HG03280 (cell line): ENCODE measurements at regions not wholly inside any gene's neighbourhood (a gene's known extent, or its start where the extent isn't known, plus 50 kb on each side); places are given as distances from the start of the nearest gene placed in this dataset.
"Not testable (repeated sequence)": the region's sequence is repeated elsewhere in the genome, so short reads cannot be mapped to it uniquely, and the experiment has no call there.

Experiments
- ATAC-seq: cut with Tn5 transposase; IDR thresholded peaks from one replicate; pipeline ENCODE4 v1.9.1; 2021; ENCODE audit warnings: mild to moderate bottlenecking, moderate library complexity; ENCODE audit not compliant: unreplicated experiment

DNA sequence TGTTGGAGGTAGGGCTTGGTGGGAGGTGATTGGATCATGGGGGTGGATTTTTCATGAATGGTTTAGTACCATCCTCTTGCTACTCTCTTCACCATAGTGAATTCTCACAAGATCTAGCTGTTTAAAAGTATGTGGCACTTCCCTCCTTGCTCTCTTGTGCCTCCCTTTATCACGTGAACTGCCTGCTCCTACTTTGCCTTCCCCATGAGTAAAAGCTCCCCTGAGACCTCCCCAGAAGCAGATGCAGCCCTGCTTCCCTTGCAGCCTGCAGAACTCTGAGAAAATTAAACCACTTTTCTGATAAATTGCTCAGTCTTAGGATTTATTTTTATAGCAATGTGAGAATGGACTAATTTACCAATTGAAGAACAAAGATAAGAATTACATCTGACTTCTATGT, 223.1 kb downstream of the RNF144A start:
- ATAC-seq = no peak

DNA sequence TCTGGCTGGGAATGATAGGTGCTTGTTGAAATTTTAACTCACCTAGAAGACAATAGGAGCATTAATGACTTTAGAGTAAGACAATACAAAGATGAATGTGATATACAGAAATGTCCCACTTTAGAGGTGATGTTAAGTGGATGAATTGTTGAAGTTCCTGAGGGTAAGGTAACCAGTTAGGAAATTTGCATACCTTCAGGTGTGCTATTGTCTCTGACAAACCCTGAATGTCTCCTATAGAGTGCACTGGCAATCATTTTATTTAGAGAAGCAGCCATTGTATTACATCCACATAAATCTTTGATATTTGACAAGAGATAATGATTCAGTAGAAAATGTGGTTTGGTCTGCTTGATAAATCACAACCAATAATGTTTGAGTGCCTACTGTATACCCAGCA, 228.5 kb downstream of the RNF144A start:
- ATAC-seq = no peak

DNA sequence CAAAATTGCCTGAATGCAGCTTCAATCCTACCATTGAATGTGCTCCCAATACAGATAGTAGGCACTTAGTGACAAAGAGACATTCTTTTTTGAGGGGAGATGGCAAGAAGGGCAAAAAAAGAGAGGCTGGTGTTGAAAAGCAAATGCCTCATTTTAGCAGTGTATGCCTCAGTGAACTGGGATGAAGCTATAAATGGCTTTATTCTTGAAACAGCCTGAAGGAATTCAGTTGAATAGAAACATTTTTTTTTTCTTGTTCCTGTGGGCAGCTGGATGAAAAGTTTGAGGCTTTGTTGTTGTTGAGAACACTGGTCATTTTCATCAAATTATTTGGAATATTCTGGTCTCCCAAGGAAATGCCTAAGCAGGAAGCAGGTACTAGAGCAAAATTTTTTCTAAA, 228.9 kb downstream of the RNF144A start:
- no peak for ATAC-seq

DNA sequence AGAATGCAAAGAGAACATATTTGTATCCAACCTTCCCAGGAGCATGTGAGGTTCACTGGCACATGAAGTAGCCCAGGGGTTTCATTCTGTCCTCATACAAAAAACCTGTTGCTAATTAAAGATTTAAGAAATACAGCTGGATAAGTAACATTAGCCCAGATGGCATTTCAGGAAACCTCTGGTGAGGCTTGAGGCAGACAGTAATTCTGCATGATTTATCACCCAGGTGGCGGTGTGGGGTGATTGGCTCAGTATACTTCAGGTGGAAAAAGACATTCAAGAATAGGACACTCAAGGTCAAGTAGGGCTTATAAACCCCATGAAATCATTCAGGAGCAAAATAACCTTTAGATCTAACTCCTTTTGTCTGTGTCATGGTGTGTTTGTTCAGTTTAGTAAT, 237.4 kb downstream of the RNF144A start:
- ATAC-seq = no peak

DNA sequence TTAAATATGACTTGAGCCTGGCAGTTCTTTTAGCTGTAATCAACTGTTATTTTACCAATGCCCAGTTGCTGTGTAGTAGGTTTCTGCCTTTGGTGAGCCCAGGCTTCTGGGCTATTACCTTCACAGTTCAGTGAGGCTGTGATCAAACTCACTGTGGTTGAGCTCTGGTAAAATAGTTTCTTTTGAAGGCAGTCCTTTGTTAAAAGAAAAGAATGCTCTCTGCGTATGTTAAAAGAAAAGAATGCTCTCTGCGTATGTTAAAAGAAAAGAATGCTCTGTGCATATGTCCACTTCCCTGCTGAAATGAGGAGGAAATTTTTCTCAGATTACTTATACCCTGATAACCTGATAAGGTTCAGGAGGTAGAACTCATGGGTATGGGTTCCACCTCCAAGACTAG, 244.3 kb downstream of the RNF144A start:
- ATAC-seq = no peak

DNA sequence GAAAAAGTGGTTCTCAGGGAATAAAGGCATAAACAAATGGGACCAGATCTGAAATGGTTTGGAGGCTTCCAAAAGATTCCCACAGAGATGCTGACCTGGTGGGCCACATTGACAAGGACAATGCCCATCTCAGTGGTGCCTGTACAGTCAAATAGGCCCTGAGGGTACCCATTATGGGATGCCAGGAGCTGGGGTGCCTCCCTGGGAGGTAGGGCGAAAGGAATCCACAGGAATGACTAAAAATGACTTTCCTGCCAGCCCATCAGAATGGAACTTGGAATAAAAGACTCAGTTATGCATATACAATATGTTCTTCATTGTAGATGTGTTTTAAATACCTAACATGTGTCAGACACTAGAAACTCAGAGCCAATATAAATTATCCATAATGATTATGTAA, 248.5 kb downstream of the RNF144A start:
- ATAC-seq = no peak

DNA sequence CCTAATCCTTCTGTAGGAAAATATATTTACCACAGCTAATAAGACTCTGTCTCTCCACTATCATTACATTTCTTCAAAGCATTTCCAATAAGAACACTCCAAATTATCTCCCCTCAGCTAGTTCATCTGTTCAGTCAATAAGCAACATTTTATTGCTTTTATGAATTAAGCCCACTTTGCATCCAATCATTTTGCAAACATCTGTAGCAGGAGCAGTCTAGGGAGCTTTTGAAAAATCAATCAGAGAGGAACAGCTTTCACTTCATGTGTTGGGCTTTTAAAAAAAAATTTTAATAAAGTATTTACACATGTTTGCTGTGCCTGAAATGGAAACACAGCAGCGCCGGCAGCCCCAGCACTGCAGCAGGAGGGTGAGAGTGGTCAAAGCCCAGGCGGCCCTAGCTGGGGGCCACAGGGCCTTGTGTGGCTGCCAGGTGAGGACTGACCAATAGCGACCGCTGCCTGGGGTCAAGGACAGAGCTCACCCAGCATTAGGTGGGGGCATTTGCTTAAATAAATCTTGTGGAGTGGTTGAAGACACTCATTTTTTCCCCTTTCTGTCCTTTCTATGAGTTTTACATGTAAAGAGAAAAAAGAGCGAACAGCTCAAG, 250.7 kb downstream of the RNF144A start:
- ATAC-seq = no peak

DNA sequence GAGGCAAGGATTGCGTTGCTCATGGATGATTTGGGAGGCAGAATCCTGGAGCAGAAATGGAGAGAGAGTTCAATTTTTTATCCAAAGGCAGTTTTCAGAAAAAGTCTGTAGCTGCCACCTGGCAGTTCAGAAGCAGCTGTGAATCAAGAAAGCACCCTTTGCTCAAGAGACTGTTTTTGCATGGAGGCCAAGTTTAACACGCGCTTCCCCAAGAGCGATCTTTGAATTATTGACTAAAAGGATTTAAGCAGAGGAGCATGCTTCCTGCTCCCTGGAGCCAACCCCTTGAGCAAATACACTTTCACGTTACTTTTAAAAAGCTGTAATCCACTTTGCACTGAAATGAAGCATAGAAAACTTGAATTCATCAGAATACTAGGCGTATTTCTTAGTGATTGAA, 252.4 kb downstream of the RNF144A start:
- ATAC-seq = no peak

DNA sequence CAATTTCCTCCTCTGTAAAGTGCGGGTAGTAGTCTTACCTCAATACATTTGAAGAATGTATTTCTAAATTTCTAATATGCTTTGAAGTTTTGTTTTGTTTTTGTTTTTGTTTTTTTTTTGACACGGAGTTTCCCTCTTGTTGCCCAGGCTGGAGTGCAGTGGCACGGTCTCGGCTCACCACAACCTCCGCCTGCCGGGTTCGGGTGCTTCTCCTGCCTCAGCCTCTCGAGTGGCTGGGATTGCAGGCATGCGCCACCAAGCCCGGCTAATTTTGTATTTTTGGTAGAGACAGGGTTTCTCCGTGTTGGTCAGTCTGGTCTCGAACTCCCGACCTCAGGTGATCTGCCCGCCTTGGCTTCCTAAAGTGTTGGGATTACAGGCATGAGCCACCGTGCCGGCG, 261.8 kb downstream of the RNF144A start:
- not testable (repeated sequence) for ATAC-seq

DNA sequence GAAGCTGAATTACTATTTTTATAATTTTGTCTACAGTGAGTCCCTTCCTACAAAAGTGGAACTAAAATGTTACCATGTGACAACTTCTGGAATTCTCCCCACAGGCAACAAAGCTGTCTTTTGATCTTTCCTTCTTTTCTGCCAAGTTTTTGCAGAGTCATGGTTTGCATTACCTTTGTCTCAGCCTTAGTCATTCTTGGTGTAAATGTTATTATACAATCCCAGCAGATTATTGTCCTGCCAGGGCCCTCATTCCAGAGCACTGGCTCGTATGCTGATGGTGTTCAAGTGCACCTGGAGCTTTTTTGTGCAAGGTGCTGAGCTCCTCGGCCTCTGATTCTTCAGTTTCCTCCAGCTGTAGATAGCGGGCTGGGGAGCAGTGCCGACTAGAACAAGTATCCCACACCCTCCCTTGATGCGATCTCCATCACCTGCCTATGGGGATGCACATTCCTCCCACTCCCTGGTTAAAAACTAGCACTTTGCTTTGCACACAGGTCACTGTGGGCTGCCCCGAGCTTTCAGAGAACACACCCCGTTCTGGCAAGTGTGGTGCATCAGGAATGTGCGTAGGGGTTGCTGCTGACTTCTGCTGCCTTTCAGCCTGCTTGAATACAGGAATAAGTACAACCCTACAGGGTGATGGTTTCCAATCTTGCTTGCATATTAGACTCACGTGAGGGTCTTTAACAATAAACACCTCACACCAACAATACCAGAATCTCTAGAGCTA, 263.6 kb downstream of the RNF144A start:
- no peak for ATAC-seq

DNA sequence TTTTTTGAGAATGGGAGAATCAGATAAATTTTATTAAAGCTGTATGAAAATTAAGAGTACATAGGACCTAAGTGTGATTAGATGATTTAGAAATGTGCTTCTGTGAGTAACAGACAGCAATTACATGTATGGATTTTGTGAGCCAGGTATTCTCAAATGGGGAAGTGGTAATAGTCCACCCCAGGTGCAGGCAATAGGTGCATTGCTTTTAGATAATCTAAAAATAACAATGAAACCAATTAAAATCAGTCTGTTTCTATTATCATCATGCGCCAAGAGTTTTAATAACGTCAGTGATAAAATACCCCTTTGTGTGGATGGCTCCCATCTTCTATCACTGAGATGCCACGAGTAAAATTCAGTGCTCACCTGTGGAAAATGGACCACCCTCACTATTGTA, 265.3 kb downstream of the RNF144A start:
- ATAC-seq = no peak

DNA sequence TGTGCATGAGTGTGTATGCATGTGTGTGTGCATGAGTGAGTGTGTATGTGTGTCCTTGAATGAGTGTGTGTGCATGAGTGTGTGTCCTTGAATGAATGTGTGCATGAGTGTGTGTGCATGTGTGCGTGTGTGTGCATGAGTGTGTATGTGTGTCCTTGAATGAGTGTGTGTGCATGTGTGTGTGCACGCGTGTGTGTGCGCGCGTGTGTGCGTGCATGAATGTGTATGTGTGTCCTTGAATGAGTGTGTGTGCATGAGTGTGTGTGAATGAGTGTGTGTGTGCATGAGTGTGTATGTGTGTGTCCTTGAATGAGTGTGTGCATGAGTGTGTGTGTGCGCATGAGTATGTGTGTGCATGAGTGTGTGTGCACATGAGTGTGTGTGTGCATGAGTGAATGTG, 271.9 kb downstream of the RNF144A start:
- ATAC-seq = no peak

DNA sequence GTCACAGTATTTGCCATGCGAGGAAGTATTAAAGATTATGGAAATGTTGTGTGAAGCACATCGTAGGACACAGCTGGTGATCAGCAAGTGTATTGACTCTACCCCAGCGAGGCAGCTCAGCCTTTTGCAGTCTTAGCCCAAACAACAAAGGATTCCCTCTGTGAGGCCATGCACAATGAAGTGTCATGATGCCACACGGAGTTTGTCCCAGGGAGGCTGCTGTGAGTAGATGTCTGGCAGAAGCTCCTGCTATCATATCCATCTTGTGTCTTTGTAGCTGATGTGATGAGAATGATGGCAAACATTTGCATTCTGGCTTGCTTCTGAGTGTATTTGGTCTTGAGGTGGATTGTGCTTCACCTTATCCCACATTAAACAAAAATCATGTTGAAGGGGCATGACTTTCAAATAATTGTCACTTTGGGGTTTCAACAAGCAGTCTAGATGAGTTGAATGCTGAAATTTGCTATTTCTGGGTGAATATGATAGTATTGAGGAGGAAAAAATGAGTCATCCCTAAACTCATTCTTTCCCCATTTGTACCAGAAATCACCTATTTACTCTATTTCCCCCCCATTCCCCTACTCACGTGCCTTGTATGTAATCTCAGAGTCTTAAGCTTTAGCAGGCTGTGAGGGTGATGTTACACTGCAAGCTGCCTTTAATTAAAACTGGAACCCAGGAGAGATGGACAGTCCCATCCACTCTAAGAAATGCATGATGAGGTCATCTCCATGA, 273.5 kb downstream of the RNF144A start:
- no peak for ATAC-seq

DNA sequence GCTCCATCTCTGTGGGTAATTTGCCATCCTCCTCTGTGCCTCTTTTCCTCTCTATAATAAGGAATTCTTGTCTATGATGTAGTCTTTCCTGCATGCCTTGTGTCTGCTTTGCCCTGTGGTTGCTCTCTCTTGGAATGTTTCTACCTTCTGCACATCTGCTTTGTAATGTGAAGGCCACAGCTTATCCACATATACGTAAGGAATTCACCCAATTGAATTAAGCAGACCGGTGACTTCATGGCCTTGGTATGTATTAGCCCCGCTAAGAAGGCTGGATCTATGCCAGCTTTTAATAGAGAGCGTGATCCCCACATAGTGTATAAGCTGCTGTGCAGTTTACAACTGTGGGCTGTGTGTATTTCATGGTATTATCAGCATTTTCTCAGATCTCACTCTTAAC, 274.7 kb downstream of the RNF144A start:
- no peak for ATAC-seq

DNA sequence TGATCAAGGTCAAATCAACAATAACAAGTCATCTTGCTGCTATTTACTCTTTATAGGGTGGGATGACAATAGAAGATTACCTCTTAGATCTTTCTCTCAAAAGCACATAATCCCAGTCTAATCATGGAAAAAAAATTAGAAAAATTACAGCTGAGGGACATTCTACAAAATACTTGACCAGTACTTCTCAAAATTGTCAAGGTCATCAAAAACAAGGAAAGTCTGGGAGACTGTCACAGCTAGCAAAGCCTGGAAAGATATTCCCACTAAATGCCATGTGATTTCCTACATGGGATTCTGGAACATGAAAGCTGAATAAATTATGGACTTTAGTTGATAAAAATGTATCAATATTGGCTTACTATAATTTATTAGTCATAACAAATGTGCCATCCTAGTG, 276.2 kb downstream of the RNF144A start:
- ATAC-seq = no peak

DNA sequence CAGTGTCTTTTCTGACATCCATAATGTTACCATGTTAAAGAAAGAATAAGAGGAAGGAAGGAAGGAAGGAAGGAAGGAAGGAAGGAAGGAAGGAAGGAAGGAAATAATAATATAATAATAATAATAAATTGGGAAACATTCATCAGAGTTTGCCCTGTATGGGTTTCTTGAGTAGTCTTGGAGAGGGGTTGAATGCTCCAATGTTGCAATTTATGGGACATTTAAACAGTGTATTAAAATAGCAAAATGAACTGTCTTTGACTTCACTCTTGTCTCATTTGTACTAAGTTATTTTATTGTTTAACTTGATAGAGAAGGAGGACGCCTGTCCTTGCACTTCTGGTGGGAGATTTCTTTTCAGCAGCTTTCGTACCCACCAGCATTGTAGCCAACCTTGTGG, 277.7 kb downstream of the RNF144A start:
- ATAC-seq = no peak

DNA sequence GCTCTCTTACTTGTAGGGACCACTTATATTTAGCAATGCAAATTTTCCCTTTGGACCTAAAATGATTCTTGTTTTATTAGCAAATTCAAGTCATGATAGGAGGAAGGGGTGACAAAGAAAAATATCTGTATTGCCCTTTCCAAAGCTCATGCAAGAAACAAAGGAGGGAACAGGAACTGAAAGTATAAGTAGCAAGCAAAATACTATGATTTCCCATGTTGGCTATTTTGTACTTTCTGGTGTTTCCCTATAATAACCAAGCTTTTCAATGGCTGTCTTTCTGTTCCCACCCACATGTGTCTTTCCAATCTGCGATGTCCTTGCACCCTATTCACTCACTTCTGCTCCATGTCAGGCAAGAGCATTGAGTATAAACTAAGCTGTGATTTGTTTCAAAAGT, 279.7 kb downstream of the RNF144A start:
- ATAC-seq = no peak

DNA sequence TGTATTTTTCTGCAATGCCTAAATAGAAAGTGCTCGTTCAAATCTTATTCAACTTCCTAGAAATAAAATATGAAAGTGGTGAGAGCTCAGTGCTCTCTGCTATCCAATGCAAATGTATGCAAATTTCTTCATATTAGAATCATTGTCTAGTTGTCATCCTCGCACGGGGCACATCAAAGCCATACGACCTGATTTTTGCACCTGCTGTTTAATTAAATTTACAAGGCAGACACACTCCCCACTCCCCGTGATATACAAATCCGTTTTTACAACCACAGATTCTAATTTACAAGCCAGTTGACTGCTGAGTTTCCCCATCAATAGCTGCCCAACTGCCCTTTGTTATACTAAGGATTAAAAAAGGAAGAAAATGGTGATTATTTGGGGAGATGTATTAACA, 284.6 kb downstream of the RNF144A start:
- ATAC-seq = no peak

DNA sequence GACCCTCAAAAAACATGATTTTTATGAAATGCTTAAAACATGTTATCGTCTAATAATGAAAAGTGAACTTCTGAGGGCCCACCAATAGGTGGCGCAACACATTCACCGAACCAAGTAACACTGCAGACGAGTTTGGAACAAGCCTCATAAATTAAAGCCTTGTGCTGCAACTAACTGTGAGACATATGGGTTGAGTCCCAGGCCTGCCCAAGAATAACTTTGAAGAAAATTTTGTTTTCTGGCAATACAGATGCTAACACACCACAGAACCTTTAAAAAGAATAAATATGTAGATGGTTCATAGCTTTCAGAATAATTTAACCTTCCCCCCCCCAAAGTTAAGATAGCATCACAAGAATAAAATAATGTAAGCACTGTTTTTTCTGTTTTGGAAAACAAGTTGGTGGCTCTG, 285.9 kb downstream of the RNF144A start:
- peak; percentile 55 for ATAC-seq

DNA sequence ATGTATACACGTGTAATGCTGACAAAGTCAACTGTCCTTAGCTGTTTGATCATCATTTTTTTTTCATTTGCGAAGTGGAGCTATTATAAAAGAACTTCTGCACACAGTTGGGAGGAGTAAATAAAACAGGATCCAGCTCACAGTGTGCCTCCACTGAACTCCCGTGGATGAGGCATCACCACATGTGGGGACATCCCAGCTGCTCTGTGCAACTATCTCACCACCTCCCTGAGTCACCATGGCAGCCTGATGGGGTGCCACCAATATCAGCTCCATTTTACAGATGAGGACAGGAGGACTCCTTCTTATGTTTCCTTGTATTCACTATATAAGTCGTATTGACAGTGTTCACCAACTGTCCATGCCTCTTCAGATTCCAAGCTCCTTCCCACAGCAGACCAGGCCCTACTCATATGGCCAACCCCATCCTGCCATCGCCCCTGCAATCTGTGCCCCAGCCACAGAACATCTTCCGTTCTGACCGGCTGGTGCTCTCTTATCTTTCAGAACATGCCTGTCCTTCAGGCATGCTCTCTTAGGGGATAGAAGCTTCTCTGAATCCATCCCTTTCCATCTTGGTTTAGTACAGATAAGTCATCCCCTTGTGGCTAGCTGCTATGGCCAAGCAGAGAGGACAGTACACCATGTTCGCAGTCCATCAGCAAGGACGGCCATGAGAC, 288.1 kb downstream of the RNF144A start:
- no peak for ATAC-seq

DNA sequence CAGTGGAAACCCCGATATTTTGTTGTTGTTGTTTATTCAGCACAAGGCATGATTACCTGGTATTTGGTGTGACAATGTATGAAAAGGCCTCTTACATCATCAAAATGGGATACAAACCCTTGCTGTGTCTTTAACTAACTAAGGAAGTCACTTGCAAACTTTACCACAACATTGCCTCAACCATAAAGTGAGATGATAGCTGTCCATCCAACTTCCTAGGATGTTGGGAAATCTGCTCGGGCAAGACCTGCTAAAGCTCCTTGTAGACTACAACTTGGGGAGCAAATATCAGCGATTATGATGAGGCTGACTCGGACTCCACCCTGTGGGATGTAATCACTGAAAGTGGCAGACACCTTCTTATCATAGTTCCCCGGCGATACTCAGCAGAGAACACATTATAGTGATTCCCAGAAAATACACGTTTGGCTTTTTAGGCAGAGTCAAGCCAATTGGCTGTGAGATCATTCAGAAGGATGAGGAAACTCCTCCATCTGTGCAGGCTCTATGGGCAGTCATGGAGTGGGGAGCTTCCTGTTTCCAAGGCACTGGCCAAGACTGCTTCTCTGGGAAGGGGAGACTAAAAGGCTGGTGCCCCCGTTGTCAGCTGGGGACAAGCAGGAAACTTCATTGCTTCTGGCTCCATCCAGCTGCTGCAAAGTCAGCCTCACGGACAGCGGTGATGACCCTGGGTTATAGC, 289.0 kb downstream of the RNF144A start:
- ATAC-seq = no peak
